ENCODE measurements at regions not wholly inside any gene's neighbourhood (a gene's known extent, or its start where the extent isn't known, plus 50 kb on each side); places are given as distances from the start of the nearest gene placed in this dataset.

GRCh38 chr6:87905101-87905641 lies 142.5 kb upstream of the SPACA1 start:
- no peak for DNase-seq

DNA sequence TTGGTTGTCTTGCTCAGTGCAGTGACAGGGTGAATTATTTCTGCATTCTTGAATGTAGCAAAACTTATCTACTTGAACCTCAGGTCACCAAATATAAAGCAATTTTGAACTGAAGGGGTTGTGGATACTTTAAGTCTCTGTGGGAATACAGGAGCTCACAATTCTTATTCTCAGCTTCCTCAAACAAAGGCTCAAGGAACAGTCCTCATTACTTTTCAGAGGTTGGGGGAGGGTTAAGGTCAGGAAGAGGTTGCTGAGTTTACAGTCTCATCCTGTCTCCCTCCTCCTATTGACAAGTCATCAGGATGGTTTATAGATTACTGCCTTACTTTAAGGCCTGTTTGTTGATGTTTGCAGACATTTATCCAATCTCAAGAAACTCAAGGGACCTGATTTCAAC lies 143.6 kb upstream of the SPACA1 start:
- no peak for DNase-seq

- no peak for DNase-seq
These were observed 144.3 kb upstream of the SPACA1 start for GRCh38 chr6:87903323-87903722.

GRCh38 chr6:87902383-87902782 lies 145.3 kb upstream of the SPACA1 start:
- no peak for DNase-seq

DNA sequence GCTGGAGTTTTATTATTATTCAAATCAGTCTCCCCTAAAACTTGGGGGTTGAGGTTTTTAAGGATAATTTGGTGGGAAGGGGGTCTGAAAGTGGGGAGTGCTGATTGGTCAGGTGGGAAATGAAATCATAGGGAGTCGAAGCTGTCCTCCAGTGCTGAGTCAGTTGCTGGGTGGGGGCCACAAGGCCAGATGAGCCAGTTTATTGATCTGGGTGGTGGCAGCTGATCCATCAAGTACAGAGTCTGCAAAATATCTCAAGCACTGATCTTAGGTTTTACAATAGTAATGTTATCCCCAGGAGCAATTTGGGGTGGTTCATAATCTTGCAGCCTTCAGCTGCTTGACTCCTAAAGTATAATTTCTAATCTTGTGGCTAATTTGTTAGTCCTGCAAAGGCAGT lies 146.0 kb upstream of the SPACA1 start:
- DNase-seq: no peak

GRCh38 chr6:87900160-87900698 lies 147.4 kb upstream of the SPACA1 start:
- no peak for DNase-seq

GRCh38 chr6:87899499-87900147 lies 148.0 kb upstream of the SPACA1 start:
- DNase-seq: no peak

DNA sequence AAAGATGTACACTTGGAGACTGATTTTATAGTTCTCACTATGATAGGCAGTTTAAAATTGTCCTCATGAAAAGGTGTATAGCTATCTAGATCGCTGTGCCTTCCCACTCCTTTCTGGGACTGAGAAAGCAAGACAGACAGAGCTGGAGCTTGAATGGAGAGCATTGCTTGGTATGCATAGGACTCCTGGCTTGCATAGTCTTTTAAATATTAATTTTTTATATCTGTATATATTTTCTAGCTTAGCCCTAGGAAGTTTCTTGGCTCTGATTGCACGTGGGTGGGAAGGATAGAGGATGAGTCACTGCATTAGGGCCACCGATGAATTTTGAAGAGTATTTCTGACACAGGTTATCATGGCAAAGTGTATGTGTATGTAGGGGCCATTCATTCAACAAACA lies 150.0 kb upstream of the SPACA1 start:
- DNase-seq: no peak

DNA sequence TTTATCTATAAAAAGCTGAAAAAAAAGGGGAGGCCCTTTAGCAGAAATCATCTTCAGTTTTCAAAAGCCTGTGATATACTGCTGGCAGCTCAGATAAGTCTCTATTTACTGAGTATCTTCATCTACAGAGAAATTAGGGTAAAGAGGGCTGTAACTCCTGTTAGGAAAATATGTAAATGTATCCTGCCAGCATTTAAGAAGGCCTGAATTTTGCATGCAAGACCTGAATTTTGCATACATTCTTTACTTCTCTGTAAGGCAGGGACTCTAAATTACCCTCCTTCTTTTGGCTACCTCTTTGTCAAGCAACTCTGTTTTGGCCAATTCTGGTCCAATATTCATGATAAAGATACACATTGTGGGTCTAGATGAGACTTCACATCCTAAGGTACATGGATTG lies 150.6 kb upstream of the SPACA1 start:
- DNase-seq: no peak

GRCh38 chr6:87887266-87887665 lies 160.4 kb upstream of the SPACA1 start:
- DNase-seq: no peak

DNA sequence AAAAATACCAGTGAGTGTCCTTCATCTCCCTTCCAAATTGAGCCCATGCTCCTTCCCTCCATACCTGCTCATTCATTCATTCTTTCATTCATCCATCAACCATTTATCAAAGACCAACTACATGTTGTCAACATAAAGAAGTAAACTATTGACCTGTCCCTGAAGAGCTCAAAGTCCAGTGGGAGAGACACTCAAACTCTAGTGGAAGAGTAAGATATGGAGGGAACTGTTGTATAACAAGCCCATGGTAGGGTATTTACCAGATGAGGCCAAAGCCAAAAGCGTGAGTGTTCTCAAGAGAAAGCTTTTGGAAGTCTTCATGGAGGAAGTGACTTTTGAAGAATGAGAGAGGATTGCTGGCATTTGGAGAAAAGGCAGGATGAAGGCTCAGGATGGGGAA lies 163.4 kb upstream of the SPACA1 start:
- no peak for DNase-seq

- DNase-seq: no peak
These were observed 166.2 kb upstream of the SPACA1 start for GRCh38 chr6:87881342-87881895.

DNA sequence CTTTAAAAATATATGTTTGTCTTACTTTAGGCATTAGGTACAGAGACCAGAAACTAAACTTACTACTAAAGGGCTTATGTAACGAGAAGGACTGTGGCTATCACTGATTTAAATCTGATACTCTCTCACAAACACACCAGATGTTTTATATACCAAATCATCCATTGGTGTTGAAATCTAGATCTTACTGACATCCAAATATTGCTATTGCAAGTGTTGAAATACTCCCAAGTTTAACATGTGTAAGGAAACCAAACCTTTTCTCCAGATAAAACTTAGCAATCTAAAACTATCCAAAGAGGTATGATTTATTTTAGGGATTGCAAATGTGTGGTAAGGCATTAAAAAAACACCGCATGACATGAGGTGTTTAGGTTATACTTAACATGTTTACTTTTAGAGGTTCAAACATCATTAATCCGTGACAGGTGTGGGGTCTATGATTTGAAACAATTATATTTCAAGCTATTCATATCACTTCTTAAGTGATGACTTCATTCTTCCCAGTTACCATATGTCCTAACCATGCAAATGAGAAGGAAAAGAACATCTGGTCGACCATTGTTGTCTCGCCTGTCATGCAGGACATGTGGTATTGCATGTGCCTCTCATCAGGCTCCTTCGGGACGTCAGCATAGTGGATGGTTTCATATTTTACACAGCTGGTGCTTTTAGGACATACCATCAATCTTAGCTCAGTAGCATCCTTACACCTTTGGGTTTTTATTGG lies 168.3 kb upstream of the SPACA1 start:
- DNase-seq: no peak

- no peak for DNase-seq
These were observed 171.9 kb upstream of the SPACA1 start for GRCh38 chr6:87875781-87876180.

- no peak for DNase-seq
These were observed 171.5 kb upstream of the AKIRIN2 start for GRCh38 chr6:87873556-87873955.

GRCh38 chr6:87870556-87870955 lies 168.5 kb upstream of the AKIRIN2 start:
- DNase-seq: no peak

DNA sequence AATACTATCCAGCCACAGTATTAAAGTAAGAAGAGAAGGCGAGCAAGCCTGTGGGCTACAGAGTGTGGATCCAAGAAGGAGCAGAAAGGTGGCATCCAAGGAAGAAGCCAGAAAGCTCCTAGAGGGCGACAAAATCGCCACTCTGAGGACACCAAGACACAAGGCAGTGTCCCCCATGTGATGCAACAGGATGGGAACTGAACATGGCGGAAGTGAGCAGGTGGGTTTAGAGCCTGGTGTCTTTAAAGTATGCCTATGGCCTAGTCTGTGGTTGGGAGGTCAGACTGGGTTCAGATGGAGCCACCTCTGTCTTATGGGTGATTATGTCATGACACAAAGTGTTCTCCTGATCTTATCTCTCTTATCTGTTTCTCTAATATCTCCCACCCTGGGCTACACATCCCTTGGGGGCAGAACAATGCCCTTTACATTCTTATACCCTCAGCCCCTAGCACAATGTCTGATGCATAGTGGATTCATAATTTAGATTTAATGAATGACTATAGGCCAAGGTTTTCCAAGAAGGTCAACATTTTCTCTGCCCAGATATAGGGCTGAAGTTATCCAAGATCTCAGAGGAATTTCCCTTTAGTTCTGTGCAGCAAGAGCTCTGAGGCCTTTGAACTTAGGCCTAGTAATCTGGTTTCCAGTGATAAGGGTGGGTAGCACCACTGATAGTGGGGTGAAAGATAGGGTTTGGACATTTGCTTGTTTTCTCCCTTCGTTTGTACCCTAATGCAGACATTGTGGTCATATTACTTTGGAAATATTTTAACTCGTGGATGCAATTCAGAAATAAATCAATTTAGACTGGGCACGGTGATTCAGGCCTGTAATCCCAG lies 167.3 kb upstream of the AKIRIN2 start:
- no peak for DNase-seq

DNA sequence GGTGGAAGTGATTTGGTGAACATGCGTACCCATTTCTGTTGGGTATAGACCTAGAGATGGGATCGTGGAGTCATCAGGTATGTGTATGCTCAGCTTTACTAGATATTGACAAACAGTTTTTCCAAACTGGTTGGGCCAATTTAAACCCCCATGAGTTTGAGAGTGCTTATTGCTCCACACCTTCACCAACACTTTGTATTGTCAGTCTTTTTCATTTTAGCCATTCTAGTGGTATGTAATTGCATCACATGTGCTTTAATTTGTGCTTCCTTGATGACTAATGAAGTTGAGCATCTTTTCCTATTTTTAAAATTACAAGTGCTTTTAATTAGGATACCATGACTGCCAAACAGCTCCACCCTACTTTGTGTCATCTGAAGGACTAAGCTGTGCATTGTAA lies 158.9 kb upstream of the AKIRIN2 start:
- no peak for DNase-seq

DNA sequence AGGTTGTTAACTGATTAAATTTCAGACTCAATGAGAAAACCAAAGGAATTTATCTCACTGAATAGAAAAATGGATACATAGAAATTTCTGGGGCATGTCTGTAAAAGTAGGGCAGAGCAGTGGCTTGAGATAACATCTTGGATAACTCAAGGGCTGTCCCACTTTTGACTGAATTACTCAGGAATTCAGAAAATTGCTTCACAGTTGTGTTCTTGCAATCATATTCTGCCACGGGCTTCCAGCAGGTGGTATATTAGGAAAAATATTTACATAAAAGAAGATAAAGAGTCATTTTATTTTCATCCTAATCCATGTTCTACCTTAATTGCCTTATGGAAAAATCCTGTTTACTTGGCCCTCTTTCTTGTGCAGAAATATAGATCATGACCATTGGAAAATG lies 156.4 kb upstream of the AKIRIN2 start:
- no peak for DNase-seq

DNA sequence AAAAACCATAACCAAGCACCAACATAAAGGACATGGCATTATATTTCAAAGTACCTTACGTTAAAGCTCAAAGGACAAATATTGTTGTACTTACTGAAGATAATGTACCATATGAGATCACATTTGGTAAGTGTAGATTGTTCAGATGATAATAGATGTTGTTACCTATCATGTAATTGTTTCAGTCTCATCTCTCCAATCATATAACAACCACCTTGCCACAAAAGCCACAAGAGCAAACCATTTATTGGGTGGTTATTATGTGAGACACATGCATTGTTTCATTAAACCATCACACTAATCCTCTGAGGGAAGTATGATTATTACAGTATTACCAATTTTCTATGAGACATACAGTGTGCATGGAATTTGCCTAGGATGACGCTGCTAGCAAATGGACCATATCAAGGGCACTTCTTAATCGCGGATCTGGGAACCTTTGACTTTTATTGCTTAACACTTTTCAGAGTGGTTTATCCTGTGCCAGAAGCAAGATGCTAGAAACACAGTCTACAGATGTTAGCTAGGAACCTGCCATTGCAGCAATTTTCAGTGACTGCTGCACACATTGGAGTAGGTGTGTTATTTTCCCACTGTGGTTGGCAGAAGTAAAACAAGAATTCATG lies 149.8 kb upstream of the AKIRIN2 start:
- no peak for DNase-seq

DNA sequence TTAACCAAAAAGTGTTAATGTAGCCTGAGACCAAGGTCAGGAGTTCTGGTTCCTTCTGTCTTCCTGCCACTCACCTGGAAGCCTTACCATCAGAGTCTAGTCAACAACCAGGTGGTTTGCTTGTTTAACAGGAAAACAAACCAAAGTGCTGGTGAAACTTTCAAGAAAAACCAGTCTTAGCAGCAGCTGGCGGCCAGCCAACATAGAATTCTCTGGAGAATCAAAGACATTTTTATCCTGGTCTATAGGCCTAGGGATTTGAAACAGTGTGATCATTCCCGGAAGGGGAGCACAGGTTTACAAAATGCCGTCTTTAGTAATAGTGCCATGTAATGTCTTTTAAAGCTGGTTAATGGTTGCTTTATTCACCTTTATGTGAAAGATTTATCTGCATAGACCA lies 146.6 kb upstream of the AKIRIN2 start:
- no peak for DNase-seq

GRCh38 chr6:87847830-87848210 lies 145.8 kb upstream of the AKIRIN2 start:
- no peak for DNase-seq

Measured in NCI-H345 (cell line).